Muscle of back (tissue), 3 donors: ENCODE measurements at regions not wholly inside any gene's neighbourhood (a gene's known extent, or its start where the extent isn't known, plus 50 kb on each side); places are given as distances from the start of the nearest gene placed in this dataset.
"Not testable (repeated sequence)": the region's sequence is repeated elsewhere in the genome, so short reads cannot be mapped to it uniquely, and the experiment has no call there.

Source experiments
- DNase-seq, 3 donors: peaks; one replicate each; pipeline versions ENCODE4 v3.0.0 to v3.0.0-alpha.2; 2013

DNA sequence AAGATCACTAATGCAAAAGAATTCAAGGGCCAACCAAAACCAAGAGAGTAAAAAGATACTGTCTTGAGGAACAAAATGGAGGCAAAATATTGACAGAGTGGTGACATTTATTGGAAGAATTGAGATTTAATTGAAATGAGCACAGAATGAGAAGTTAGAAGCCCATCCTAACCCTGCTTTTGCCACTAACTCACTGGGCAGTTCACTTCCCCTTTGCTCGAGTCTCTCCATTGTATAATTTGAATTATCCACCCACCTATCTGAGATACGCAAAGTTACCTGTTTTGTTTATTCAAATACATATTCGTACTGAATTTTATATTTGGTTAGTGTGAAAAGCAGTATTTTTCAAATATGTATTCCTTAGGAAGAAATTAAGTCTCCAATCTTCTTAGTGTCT is 204.5 kb upstream of the PRDM1 start:
- no peak for DNase-seq

- peak in 1 of 3 donors; percentile 60 for DNase-seq
These were observed 206.1 kb upstream of the PRDM1 start for GRCh38 chr6:105880030-105880492.

GRCh38 chr6:105879146-105879545 is 207.0 kb upstream of the PRDM1 start:
- DNase-seq: no peak

DNA sequence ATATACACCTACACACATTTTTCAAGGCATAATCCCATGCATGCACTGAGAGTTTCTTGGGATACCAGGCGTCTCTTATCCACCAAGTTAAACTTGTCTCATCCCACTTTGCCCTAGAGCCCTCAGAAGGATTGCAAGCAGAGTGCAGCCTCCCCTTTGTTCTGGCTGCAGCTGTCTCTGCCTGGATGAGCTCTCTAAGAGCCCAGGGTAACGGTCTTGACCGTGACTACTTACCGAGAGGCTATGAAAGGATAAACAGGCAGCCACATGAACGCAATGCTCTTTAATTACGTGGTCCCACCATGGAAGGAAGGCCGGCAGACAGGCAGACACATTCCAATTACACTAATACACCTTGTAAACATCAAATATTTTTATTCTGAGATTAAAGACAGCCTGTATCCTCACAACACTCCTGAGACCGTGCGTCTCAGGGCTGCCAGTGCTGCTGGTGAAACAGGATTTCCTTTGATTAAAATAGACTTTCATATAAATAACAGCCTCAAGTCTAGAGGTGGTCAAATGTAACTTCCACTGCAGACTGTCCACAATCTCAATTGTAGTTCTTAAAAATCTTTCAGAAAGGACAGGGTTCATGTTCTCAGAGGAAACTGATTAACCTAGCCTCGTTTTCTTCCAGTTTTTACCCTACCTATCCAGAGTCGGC is 210.0 kb upstream of the PRDM1 start:
- DNase-seq: no peak

DNA sequence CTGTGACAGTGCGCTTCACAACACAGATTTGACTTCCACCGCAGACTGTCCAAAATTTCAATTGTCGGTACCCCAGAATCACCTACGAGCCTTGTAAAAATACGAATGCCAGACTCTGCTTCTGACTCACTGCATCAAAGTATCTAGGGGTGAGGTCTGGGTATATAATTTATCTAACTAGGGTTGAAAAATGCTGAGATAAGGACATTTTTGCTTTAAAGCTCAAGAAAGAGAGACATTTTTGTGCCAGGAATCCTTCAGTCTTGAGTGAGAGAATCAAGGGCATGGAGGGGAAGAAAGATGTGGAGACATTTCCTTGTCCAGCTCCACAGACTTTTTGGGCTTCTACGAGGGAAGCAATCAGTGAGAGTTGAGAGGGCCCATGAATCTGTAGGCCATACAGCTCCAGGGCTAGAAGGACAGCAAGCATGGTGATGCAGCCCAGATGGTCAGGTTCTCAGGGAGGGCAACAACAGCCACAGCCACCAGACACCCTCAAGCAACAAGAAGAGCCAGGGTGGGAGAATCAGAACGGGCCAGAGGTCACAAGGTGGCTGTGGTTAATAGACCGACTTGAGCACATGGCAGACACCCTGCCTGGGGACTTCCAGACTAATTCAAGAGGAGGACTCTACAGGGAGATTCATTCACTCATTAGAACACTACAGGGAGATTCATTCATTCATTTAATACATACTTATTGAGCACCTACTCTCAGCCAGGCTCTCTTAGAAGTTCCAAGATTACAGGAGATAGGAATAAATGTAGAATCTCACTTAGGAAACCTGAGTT is 211.1 kb upstream of the PRDM1 start:
- no peak for DNase-seq

- DNase-seq: no peak
These were observed 212.3 kb upstream of the PRDM1 start for GRCh38 chr6:105873799-105874198.

DNA sequence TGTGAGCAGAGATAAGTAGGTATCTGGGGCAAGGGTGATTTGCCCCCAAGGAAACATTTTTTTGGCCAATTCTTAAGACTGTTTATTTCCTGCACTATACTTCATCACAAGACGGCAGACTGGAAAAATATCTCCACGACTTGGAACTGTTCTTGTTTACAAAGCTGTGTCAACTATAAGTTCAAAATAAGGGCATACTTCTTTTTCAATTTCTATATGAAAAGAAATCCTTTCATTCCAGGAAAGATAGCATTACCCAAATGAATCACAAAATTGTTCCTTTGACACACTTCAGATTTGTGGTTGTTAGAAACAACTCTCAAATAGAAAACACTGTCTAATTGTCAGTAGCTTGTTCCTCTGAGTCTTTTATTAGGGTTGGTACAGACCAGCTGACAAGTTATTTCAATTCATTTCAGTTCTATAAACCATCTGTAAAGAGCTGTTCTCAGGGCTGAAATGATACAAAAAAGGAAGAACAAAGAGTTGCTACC is 212.9 kb upstream of the PRDM1 start:
- DNase-seq: no peak

DNA sequence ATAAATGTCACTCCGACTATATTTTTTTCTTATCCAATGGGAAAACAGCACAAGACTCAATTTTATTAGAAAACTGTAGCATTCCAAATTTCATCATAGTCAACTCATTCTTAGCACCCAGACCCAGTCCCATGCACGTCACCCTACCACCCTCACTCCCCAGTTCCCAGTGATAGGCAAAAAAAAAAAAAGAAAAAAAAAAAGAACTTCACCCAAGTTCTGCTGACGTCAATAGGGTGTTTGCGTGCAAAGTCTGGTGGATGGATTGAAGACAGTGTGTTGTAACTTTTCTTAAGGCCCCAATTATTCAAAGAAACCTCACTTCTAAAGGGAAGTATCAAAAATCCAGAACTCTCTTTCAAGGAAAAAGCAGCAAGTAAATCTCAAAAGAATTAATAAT is 213.9 kb upstream of the PRDM1 start:
- no peak for DNase-seq

GRCh38 chr6:105871542-105871941 is 214.6 kb upstream of the PRDM1 start:
- DNase-seq: no peak

DNA sequence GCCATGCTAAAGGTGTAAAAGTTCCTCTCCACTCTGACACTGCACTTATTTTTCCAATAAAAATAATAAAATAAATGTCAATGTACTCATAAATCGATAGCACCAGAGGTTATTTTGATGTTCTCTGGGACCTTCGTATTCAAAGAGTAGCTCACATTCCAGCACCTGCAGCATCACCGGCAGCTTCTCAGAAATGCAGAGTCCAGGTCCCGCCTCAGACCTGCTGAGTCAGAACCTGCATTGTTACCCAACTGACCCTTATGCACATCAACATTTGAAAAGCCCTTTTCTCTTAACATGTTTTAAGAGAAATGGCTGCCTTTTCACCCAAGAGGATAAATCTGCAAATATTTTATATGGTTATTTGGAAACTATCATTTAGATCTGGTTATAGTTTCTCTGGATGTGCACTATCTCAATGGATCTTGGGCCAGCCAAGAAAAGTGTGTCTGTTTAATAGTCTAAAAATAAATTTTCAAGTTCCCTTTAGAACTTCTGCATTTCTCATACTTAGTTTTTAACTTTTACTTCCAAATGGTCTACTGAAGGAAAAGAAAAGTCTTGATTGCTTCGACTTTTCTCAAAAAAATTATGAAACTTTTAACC is 216.2 kb upstream of the PRDM1 start:
- DNase-seq: no peak

- DNase-seq: no peak
These were observed 217.2 kb upstream of the PRDM1 start for GRCh38 chr6:105868823-105869460.

GRCh38 chr6:105867821-105868220 is 218.3 kb upstream of the PRDM1 start:
- no peak for DNase-seq

DNA sequence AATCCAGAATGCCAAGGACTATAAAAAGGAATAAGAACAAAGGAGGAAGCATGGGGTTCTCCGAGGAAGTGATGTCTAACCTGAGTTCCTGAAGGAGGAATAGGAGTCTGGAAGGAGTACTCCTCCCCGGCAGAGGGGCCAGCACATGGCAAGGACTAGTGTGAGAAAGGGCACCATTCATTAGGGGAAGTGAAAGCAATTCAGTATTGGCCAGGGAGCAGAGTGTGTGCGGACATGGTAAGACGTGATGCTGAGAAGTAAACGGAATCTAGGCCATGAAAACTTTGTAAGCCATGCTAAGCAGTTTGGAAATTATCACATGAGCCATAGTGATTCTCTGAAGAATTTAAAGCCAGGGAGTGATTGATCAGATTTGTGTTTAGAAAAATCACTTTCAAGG is 218.9 kb upstream of the PRDM1 start:
- DNase-seq: no peak

DNA sequence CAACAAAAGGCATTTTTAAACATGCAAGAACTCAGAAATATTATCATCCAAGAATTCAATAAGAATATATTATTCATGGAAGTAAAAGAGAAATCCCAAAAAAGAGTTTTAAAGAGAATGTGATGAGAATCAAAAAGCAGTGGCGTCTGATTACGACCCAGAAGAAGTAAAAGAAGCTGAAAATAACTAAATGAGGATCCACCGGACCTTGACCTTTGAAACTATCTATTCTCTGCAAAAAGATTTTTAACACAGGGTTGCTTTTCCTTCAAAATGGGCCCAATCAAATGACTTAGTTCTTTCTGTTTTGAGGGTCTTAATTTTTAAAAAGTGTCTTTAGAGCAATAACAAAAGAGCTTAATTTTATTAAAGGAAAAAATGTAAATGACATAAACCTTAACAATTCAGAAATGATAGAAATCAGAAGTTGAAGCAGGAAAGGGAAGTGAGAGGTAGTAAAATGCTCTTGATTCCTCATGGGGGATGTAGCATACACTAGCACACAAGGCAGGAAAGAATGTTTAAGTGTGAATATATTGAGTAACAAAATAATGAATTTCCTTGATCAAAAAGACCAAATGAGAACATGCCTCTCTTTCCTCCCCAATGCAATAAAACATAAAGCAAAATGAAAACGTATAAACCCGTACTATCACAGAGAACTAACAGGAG is 223.1 kb upstream of the PRDM1 start:
- no peak for DNase-seq

DNA sequence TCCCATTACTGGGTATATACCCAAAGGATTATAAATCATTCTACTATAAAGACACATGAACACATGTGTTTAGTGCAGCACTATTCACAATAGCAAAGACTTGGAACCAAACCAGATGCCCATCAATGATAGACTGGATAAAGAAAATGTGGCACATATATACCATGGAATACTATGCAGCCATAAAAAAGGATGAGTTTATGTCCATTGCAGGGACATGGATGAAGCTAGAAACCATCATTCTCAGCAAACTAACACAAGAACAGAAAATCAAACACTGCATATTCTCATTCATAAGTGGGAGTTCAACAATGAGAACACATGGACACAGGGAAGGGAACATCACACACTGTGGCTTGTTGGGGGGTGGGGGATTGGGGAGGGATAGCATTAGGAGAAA is 225.2 kb upstream of the PRDM1 start:
- DNase-seq: not testable (repeated sequence)

GRCh38 chr6:105859457-105859856 is 226.7 kb upstream of the PRDM1 start:
- DNase-seq: no peak

DNA sequence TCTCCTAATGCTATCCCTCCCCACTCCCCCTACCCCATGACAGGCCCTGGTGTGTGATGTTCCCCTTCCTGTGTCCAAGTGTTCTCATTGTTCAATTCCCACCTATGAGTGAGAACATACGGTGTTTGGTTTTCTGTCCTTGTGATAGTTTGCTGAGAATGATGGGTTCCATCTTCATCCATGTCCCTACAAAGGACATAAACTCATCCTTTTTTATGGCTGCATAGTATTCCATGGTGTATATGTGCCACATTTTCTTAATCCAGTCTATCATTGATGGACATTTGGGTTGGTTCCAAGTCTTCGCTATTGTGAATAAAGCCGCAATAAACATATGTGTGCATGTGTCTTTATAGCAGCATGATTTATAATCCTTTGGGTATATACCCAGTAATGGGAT is 227.5 kb upstream of the PRDM1 start:
- DNase-seq: not testable (repeated sequence)

DNA sequence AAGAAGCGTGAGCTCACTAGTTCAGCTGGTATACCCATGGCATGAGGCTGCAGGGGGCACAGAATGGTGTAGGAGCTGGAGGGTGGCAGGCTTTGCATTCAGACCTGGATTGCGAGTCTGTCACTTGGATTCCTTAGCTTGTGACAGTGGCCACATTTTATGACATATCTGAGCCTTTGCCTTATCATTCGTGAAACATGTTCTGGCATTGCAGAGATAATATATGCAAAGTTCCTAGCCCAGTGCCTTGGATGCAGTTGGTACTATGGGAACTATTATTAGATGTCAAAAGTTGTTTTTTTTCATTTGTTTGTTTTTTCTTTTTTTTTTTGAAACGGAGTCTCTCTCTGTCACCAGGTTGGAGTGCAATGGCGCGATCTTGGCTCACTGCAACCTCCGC is 230.7 kb upstream of the PRDM1 start:
- no peak for DNase-seq

- not testable (repeated sequence) for DNase-seq
These were observed 232.2 kb upstream of the PRDM1 start for GRCh38 chr6:105853979-105854378.

DNA sequence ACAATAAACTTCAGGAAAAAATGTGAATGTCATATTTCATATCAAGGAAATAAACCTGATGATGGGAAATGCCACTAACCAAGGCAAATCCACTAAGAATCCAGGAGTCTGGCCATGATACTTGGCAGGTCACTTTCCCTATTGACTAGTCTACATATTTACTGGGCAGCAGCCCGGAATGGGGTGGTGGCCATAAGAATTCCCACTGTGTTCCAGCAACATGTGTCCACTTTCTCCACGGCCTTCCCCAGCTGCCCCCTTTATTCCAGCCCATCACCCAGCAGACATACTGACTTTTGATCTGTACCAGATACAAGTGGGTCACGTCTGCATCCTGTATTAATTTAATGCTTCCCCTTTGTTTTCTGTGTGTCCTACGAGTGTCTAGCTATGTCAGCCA is 234.5 kb upstream of the PRDM1 start:
- peak in 1 of 3 donors; percentile 61 for DNase-seq

GRCh38 chr6:105851113-105851580 is 235.0 kb upstream of the PRDM1 start:
- DNase-seq: peak in 2 of 3 donors; percentile 65 to 77
